Activated CD4-positive, alpha-beta T cell treated with anti-CD3 and anti-CD28 coated beads, Interleukin-2, amount 10 ng/mL, durations not matched to agents 24 days and 14 days (primary cell): ENCODE measurements at regions not wholly inside any gene's neighbourhood (a gene's known extent, or its start where the extent isn't known, plus 50 kb on each side); places are given as distances from the start of the nearest gene placed in this dataset.
"Not testable (repeated sequence)": the region's sequence is repeated elsewhere in the genome, so short reads cannot be mapped to it uniquely, and the experiment has no call there.

ENCODE experiments used
- DNase-seq: peaks from one replicate; pipeline ENCODE4 v3.0.0; 2022
- H3K27ac Mint-ChIP-seq: one replicate; pipeline ENCODE4 v1.8.0; 2022; ENCODE audit warnings: mild to moderate bottlenecking, mixed read lengths
- H3K27me3 Mint-ChIP-seq: one replicate; pipeline ENCODE4 v1.8.0; 2022; ENCODE audit warnings: mixed read lengths
- H3K36me3 Mint-ChIP-seq: one replicate; pipeline ENCODE4 v1.8.0; 2022; ENCODE audit warnings: low read depth, mild to moderate bottlenecking, mixed read lengths
- H3K4me1 Mint-ChIP-seq: one replicate; pipeline ENCODE4 v1.8.0; 2021; ENCODE audit warnings: mixed read lengths
- H3K4me3 Mint-ChIP-seq: one replicate; pipeline ENCODE4 v1.8.0; 2022; ENCODE audit warnings: mild to moderate bottlenecking, moderate library complexity, mixed read lengths
- H3K9me3 Mint-ChIP-seq: one replicate; pipeline ENCODE4 v1.8.0; 2021; ENCODE audit warnings: mixed read lengths
- intact Hi-C: fragments of 100-400 bp; cut with micrococcal nuclease; formaldehyde crosslinking; loops from one replicate; pipeline ENCODE4 v1.15.1; 2023

- H3K4me1 Mint-ChIP-seq, H3K9me3 Mint-ChIP-seq, intact Hi-C loops, H3K27ac Mint-ChIP-seq, H3K27me3 Mint-ChIP-seq, H3K36me3 Mint-ChIP-seq: not testable (repeated sequence)
- H3K4me3 Mint-ChIP-seq = peak overlapping the region; percentile 86
- DNase-seq = peak; percentile 59
Measured at GRCh38 chr6:26957399-26958127, 289.9 kb upstream of the PRSS16 start.

- intact Hi-C loops, H3K4me1 Mint-ChIP-seq, H3K27ac Mint-ChIP-seq: not testable (repeated sequence)
Measured at GRCh38 chr6:26961236-26961635, 286.3 kb upstream of the PRSS16 start.

GRCh38 chr6:27002447-27002846 lies 245.1 kb upstream of the PRSS16 start:
- no peak overlapping the region for H3K4me3 Mint-ChIP-seq
- H3K4me1 Mint-ChIP-seq = no peaks in the 10 kb centered on the region
- H3K36me3 Mint-ChIP-seq = no peaks in the 10 kb centered on the region
- intact Hi-C loops = no loop called here
- DNase-seq = no peak
- H3K9me3 Mint-ChIP-seq = no peaks in the 10 kb centered on the region
- H3K27me3 Mint-ChIP-seq = no peaks in the 10 kb centered on the region
- no peak overlapping the region for H3K27ac Mint-ChIP-seq

More at GRCh38 chr6:26961236-26961635, 286.3 kb upstream of the PRSS16 start:
- not testable (repeated sequence) for H3K27me3 Mint-ChIP-seq, H3K9me3 Mint-ChIP-seq, H3K4me3 Mint-ChIP-seq, H3K36me3 Mint-ChIP-seq, DNase-seq

GRCh38 chr6:27007020-27007419 lies 240.5 kb upstream of the PRSS16 start:
- intact Hi-C loops = no loop called here
- H3K36me3 Mint-ChIP-seq = no peaks in the 10 kb centered on the region
- no peaks in the 10 kb centered on the region for H3K4me1 Mint-ChIP-seq
- H3K27me3 Mint-ChIP-seq = no peaks in the 10 kb centered on the region
- no peak overlapping the region for H3K27ac Mint-ChIP-seq
- H3K4me3 Mint-ChIP-seq = no peak overlapping the region
- no peak for DNase-seq
- no peaks in the 10 kb centered on the region for H3K9me3 Mint-ChIP-seq

- H3K36me3 Mint-ChIP-seq = not testable (repeated sequence)
Measured at GRCh38 chr6:27008613-27009012, 238.9 kb upstream of the PRSS16 start.

GRCh38 chr6:27014053-27014452 lies 233.4 kb upstream of the PRSS16 start:
- H3K4me1 Mint-ChIP-seq, H3K4me3 Mint-ChIP-seq, H3K36me3 Mint-ChIP-seq, H3K27me3 Mint-ChIP-seq, DNase-seq, intact Hi-C loops, H3K27ac Mint-ChIP-seq: not testable (repeated sequence)
- H3K9me3 Mint-ChIP-seq = peaks cover 23% of the 10 kb centered on the region

More at GRCh38 chr6:27008613-27009012, 238.9 kb upstream of the PRSS16 start:
- H3K9me3 Mint-ChIP-seq, DNase-seq, H3K27me3 Mint-ChIP-seq, intact Hi-C loops, H3K4me1 Mint-ChIP-seq, H3K27ac Mint-ChIP-seq, H3K4me3 Mint-ChIP-seq: not testable (repeated sequence)

GRCh38 chr6:27016689-27017088 lies 230.8 kb upstream of the PRSS16 start:
- Mint-ChIP-seq H3K27ac (no peak overlapping the region), H3K36me3 (no peaks in the 10 kb centered on the region), H3K9me3 (peaks cover 27% of the 10 kb centered on the region), H3K27me3 (peaks cover 12% of the 10 kb centered on the region), H3K4me3 (no peak overlapping the region), H3K4me1 (peaks cover 4% of the 10 kb centered on the region)
- intact Hi-C loops = no loop called here
- DNase-seq = no peak

GRCh38 chr6:27018401-27018800 lies 229.1 kb upstream of the PRSS16 start:
- H3K4me3 Mint-ChIP-seq, intact Hi-C loops, DNase-seq, H3K27ac Mint-ChIP-seq, H3K4me1 Mint-ChIP-seq, H3K36me3 Mint-ChIP-seq: not testable (repeated sequence)
- peaks cover 18% of the 10 kb centered on the region for H3K27me3 Mint-ChIP-seq
- peaks cover 21% of the 10 kb centered on the region for H3K9me3 Mint-ChIP-seq

- Mint-ChIP-seq H3K27me3 (peaks cover 27% of the 10 kb centered on the region), H3K4me1 (peaks cover 4% of the 10 kb centered on the region), H3K4me3 (peak overlapping the region; percentile 77), H3K27ac (peak overlapping the region; percentile 28), H3K36me3 (no peaks in the 10 kb centered on the region), H3K9me3 (peaks cover 14% of the 10 kb centered on the region)
- intact Hi-C loops = no loop called here
- peak; percentile 73 for DNase-seq
Measured at GRCh38 chr6:27019651-27020552, 227.6 kb upstream of the PRSS16 start.

GRCh38 chr6:27020553-27020880 lies 227.0 kb upstream of the PRSS16 start:
- Mint-ChIP-seq H3K9me3 (peaks cover 10% of the 10 kb centered on the region), H3K4me3 (peak overlapping the region; percentile 77), H3K36me3 (no peaks in the 10 kb centered on the region), H3K4me1 (peaks cover 4% of the 10 kb centered on the region), H3K27me3 (peaks cover 31% of the 10 kb centered on the region), H3K27ac (no peak overlapping the region)
- intact Hi-C loops = no loop called here
- DNase-seq = no peak

- DNase-seq = no peak
- Mint-ChIP-seq H3K4me3 (no peak overlapping the region), H3K36me3 (no peaks in the 10 kb centered on the region), H3K9me3 (peaks cover 9% of the 10 kb centered on the region), H3K4me1 (peaks cover 4% of the 10 kb centered on the region), H3K27ac (no peak overlapping the region), H3K27me3 (peaks cover 44% of the 10 kb centered on the region)
- intact Hi-C loops = no loop called here
Measured at GRCh38 chr6:27023664-27024063, 223.8 kb upstream of the PRSS16 start.

- Mint-ChIP-seq H3K4me3 (no peak overlapping the region), H3K27me3 (peaks cover 42% of the 10 kb centered on the region), H3K36me3 (no peaks in the 10 kb centered on the region), H3K27ac (no peak overlapping the region), H3K4me1 (peaks cover 3% of the 10 kb centered on the region), H3K9me3 (peaks cover 8% of the 10 kb centered on the region)
- no peak for DNase-seq
- intact Hi-C loops = no loop called here
Measured at GRCh38 chr6:27025351-27025750, 222.2 kb upstream of the PRSS16 start.

GRCh38 chr6:27026361-27026760 lies 221.1 kb upstream of the PRSS16 start:
- intact Hi-C loops = no loop called here
- no peaks in the 10 kb centered on the region for H3K4me1 Mint-ChIP-seq
- no peak overlapping the region for H3K27ac Mint-ChIP-seq
- DNase-seq = no peak
- H3K9me3 Mint-ChIP-seq = peaks cover 4% of the 10 kb centered on the region
- H3K4me3 Mint-ChIP-seq = no peak overlapping the region
- no peaks in the 10 kb centered on the region for H3K36me3 Mint-ChIP-seq
- H3K27me3 Mint-ChIP-seq = peaks cover 37% of the 10 kb centered on the region

GRCh38 chr6:27031302-27031701 lies 216.2 kb upstream of the PRSS16 start:
- Mint-ChIP-seq H3K4me1 (no peaks in the 10 kb centered on the region), H3K9me3 (peaks cover under 1% of the 10 kb centered on the region), H3K36me3 (no peaks in the 10 kb centered on the region), H3K4me3 (no peak overlapping the region), H3K27me3 (peaks cover 25% of the 10 kb centered on the region), H3K27ac (no peak overlapping the region)
- intact Hi-C loops = no loop called here
- DNase-seq = no peak
